ENCODE measurements at regions not wholly inside any gene's neighbourhood (a gene's known extent, or its start where the extent isn't known, plus 50 kb on each side); places are given as distances from the start of the nearest gene placed in this dataset.

DNA sequence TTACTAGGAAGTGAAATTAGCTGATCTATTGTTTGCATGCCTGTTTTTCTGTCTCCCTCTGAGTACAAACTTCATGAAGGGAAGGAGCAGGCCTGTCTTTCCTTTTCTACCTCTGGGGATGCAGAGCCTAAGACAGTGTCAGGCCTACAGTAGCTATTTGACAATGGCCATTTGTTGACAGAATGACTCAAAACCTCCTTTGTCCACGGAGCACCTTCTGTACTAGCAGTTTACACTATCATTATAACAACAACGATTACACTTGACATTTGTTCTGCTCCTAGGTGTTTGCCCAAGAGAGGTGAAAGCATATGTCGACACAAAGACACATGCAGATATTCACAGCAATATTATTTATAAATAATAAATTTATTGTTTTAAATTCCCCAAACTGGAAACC is 132.3 kb upstream of the IRX3 start:
- TF ChIP-seq POLR2A (IDR thresholded peaks at IDR 0.05): no peak
- TF ChIP-seq, protein P1, sequence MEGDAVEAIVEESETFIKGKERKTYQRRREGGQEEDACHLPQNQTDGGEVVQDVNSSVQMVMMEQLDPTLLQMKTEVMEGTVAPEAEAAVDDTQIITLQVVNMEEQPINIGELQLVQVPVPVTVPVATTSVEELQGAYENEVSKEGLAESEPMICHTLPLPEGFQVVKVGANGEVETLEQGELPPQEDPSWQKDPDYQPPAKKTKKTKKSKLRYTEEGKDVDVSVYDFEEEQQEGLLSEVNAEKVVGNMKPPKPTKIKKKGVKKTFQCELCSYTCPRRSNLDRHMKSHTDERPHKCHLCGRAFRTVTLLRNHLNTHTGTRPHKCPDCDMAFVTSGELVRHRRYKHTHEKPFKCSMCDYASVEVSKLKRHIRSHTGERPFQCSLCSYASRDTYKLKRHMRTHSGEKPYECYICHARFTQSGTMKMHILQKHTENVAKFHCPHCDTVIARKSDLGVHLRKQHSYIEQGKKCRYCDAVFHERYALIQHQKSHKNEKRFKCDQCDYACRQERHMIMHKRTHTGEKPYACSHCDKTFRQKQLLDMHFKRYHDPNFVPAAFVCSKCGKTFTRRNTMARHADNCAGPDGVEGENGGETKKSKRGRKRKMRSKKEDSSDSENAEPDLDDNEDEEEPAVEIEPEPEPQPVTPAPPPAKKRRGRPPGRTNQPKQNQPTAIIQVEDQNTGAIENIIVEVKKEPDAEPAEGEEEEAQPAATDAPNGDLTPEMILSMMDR (IDR thresholded peaks at IDR 0.05): no peak
